Stimulated activated CD4-positive, alpha-beta T cell treated with anti-CD3 and anti-CD28 coated beads, Interleukin-4, amount 100 ng/mL, for 48 hours (primary cell): ENCODE measurements at regions not wholly inside any gene's neighbourhood (a gene's known extent, or its start where the extent isn't known, plus 50 kb on each side); places are given as distances from the start of the nearest gene placed in this dataset.

ENCODE experiments used
- DNase-seq, 2 donors: peaks; one replicate each; pipeline ENCODE4 v3.0.0-alpha.2; 2020; ENCODE audit warnings: low read depth in 2 of 2

DNA sequence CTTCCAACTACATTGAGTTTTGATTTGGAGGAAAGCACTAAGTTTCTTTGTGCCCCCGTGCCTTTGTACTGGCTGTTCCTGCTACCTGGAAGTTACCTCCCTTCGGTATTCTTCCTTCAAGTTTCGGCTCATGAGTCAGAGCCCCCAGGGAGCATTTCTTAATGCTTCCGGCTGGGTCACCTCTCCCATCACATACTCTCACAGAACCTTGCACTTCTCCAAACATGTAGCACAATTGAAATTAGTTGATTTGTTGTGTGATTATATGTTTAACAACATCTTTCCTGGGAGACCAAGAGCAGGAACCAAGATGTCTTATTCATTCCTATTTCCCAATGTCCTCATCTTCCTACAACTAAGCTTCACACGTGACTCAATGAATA lies 158.6 kb upstream of the CDH5 start:
- no peak for DNase-seq

DNA sequence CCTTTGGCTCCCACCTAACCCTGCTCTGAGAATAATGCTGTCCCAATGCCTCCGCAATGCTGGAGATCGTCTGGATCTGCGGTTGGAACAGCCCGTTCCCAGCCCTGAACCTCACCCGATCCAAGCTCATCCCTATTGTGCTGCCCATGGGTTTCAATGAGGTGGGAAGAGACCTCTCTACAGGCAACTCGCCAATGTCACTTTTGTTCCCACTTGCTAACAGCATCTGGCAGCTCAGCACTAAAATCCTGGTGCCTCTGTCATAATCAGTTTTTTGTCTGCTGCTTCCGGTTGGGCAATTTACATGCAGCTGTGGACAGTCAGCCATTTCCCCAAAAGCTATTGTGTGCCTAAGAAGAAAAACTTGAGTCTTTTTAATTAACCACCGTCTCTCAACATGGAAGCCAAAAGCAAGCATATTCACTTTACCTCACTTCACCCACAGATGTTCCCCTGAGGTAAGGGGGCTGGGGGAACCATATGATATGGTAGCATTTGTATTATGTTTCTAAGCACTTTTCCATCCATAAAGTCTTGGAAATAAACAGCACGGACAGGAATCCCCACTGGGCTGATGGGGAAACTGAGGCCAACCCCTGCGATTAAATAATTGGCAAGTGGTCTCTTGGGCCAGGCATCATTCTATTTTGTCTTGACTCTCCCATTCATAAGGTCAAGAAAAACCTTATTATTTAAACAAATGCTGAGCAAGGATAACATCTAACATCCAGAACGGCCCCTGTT lies 159.2 kb upstream of the CDH5 start:
- DNase-seq: no peak

DNA sequence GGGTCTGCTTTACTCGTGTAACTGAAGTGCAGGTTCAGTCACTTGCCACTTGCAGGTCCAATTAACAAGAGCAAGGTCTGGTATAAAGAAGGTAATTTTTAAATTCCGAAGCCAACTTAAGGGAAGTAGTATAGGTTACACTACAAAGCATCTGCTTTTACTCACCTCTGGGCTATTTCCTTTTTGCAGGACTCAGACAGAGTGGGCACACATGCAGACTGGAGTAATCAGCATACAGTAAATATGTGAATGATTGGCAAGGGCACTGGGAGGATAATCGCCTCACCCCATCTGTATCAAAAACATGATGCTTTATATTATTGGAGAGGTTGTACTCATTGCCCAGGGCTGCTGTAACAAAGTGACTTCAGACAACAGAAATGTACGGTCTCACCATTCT lies 160.1 kb upstream of the CDH5 start:
- no peak for DNase-seq

DNA sequence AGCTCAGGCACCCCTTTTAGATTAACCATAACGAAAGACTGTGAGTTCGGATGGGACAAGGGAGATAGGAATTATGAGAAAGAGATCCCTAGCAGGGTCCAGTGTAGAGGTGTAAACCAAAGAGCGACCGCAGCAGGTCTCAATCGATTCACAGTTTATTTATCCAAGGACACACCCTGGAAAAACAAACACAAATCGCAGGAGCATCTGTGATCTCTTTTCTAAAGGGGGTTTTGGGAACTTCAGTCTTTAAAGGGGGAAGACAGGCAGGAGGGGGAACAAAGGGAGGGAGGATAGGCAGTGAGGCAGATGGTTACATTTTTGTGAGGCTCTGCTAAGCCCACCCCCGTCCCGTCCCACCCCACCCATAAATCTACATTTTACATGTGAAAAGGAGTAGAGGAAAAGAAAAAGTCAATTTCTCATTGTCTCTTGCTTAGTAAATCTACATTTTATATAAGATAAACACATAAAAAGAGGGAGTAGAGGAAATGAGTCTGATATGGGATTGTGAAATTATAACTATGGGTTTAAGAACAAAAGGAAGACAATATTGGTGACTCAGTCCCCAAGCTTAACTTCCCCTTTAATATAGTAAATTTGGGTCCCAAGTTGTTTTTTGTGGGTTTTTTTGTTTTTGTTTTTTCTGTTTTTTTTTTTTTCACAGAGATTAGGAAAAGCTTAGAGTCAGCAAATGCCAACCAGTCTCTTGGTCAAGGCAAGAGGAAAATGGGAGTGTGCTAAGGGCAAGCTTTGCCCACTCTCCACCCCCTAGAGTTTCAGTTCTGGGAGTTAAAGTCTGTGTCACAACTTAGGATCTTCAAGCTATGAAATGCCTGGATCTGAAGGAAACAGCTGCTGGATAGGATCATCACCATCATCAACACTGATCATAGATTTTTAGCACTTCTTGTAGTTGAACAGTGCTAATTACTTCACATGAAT lies 160.9 kb upstream of the CDH5 start:
- no peak for DNase-seq

DNA sequence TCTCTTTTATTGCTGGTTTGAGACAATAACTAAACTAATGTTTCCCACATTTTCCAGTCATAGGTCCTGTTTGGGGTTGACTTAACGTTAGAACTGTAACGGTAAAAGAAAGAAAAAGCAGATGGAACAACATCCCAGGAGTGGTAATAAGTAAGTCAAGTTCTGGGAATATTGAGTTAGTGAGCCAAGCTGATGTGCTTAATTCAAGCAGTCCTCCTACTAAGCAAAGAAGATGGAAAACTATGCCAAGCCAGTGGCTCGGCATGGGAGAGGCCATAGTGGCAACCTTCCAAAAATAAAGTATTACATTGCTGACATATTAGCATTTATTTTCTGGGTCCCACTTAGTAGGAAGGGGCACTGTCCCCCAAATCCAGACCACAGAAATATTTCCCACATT lies 161.7 kb upstream of the CDH5 start:
- DNase-seq: no peak

DNA sequence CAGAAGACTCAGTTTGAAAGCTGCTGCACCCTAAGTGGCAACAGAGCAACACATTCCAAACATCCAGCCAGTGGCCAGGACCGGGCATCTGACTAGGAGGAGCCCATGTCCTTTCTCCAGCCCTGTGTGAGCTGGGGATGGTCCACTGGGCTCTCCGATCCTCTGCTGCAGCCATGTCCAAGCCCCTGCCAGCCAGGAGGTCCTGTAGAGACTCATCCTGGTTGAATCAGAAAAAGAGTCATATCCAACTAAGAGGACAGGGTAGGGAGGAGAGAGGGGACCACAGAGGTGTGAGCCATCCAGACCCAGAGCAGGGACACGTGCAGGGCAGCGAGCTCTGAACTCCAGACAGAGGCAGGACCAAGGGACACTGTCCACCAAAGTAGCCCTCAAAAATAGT lies 163.0 kb upstream of the CDH5 start:
- no peak for DNase-seq

DNA sequence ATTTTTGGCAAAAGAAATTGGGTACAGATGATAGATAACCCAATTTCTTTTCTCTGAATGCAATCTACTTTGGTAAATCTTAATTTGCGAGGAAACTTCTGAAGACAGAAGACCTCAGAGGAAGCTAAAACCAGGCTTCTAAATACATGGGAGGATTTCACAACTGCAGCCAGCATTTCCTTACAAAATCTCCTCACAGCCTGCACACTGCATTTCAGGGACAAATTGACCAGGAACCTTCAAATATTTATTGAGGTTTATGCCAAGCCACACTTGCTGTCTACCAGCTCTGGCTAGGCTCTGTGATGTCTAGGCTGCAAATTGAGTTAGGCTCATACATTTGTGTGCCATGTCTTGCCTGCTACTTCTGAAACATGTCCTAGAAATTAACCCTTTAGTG lies 167.3 kb upstream of the CDH5 start:
- DNase-seq: no peak

DNA sequence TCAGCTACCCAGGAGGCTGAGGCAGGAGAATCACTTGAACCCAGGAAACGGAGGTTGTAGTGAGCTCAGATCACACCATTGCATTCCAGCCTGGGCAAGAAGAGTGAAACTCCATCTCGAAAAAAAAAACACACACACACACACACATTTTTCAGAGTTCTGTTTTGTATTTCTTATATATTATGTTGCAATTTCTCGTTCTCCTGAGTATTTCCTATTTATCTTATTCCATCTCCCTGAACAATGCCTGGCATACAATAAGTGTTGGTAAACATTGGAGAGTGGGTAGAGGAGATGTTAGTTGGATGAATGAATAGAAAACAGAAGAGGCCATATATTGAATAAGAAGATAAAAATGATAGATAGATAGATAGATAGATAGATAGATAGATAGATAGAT lies 167.8 kb upstream of the CDH5 start:
- DNase-seq: no peak

DNA sequence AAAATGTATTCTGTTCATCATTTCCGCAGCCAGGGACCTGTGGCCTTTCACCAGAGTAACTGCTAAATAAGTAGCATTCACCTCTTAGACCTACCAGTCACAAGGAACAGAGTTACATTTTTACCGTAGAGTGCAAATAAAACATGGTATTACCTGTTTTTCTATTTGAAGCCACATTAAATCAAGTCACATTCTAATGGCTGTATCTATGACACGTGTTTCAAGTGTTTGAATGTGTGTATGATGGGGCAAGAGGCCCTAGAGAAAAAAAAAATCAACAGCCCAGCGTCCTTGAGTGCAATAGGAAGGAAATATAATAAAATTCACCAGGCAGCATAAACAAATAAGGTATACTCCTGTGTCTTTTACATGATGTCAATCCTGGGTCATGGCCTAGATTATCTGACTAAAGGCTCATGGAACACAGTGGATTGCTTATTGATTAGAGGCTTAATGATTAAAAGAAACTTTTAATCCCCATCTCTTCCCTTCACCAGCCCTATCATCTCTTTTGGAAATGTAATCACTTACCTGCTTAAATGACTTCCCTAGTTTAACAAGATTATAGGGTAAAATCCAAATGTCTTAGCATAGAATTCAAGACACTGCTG lies 168.7 kb upstream of the CDH5 start:
- DNase-seq: no peak

DNA sequence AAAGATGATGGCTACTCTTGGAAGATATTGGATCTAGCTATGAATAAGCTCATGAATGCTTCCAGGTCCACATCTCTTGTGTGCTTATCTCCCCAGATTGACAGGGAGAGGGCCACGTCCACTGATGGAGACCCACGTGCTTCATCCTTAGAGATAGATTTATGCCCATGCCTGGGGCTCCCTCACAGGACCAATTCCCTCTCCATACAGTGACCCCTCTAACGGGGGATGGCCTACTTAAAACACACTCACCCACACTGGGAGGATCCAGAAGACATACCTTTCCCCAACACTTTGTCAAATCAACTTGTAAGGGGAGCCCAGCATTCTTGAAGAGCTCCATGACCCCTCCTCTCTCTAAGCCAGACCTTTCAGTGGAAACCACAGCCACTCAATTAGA lies 169.7 kb upstream of the CDH5 start:
- no peak for DNase-seq

DNA sequence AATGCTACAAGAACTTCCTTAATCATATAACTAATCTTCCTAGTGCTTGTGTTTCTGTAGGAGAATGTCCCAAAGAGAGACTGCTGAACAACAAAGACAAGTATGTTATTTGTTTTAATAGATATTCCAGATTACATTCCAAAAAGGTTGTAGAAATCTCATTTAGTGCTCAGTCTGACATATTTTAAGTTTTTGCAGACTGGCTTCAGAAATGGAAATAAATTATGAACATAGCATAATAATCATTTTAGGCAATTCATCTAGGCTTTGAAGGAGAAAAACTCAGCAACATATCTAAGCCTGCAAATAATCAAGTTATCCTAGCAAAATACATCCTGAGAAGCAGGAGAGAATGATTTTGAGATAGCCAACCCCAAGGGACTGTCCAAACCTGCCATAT lies 171.6 kb upstream of the CDH5 start:
- DNase-seq: no peak

DNA sequence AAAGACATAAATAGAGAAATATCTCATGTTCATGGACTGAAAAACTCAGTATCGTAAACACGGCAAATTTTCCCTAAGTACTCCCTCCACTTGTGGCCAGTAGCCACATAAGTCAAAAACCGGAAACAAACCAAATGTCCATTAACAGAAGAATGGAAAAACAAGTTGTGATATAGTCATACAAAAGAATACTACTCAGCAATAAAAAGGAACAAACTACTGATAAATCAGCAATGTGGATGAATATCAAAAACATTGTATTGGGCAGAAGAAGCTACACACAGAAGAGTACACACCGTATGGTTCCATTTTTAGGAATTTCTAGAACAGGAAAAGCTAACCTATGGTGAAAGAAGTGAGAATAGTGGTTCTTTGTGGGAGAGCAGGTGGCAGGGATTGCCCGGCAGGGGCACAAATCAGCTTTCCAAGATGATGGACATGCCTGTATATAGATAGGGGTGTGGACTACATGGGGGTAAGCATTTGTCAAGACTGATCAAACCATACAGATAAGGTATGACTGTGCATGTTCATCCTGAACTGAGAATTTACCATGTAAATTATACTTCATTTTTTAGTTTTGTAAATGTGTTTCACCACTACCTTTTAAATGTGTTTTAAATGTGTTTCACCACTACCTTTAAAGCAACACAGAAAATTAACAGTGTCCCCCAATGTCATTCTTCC lies 172.8 kb upstream of the CDH5 start:
- DNase-seq: no peak

DNA sequence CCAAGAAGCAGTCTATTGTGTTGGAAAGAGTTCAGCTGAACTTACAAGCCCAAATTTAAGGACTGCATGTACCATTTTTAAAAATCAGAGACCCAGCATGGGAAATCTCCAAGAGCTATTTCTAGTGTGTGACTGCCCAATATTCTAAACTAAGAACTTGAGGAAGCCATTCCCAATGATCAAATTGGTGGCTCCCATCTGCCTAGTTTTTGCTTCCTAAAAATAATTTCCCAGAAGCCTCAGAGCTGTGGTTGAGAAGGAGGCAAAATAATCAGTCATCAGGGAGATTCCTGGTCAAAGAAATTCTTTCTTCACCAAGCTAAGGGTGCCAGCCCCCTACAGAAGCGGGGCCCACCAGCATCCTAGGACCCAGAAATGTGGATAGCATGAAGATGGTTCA lies 176.1 kb upstream of the CDH5 start:
- DNase-seq: no peak

DNA sequence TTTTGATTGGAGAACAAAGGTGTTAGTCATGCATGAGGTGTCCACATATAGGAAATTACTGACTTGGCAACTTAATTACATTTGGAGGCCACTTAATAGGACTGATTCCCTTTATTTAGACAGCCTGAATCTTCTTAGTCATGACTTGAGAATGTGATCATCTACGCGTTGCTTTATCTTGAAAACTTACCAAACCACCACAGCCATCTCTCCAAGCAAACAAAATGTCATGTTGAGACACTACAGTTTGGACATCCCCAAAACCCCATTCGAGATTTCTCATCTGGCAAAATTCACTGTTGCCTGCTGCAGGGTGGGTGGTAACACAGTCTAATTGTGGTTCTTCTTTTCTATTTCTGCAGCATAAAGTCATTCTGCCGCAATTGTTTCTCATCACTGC lies 176.5 kb upstream of the CDH5 start:
- DNase-seq: no peak

DNA sequence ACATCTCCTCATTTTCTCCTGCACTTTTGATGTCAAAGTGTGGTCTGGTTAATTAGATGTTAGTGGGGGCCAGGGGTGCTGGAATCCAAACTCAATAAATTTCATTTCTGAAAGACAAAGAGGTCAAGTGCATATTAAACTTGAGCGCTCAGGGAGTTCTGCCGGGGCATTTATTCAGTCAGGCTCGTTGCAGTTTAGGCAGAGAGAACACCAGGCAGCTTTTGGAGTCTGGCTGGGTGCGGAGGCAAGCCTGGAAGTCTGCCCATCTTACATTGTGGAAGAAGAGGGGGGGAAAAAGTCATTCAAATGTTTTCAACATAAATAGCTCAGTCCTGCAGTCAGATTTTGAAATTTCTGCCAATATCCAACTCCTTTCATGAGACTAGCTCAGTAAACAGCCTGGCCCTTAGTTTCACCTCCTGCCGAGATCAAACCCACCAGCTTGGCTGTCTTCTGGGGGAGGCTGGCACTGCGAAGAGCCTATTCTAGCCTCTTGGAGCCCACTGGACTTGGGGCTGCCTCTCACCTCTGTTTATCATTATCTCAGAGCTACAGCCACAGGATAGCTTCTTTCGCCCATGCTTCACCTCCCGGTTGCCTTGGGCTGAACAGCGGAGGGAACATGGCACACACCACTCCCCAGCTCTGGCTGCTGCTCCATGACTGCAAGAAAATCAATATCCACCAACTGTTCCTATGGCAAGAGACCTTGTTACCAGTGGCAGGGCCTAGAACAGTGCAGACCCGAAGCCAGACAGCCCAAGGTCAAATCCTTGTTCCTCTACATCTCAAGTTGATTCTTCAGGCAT lies 177.4 kb upstream of the CDH5 start:
- DNase-seq: no peak

DNA sequence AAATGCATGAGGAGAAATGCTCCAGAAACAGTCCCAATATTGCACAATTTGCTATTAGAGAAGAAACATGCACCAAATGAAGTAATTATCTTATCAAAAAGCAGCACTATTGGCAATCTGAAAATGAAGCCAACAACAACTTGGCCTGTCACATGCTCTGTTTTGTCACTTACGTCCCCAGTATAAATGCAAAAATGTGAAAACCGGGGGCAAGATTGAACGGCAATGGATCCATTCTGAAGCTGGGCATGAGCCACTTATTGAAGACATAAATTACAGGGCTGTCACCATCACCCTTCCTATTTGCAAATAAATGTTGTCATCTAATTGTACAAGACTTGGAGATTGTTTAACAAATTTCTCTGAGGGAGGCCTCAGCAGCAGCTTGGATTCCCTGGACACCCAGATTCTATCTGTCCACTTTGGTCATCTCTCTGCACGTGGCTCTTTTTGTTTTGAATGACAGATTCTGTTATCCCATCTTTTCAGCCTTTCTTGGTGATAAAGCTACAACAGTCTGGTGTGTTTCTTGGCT lies 180.2 kb upstream of the CDH5 start:
- no peak for DNase-seq

DNA sequence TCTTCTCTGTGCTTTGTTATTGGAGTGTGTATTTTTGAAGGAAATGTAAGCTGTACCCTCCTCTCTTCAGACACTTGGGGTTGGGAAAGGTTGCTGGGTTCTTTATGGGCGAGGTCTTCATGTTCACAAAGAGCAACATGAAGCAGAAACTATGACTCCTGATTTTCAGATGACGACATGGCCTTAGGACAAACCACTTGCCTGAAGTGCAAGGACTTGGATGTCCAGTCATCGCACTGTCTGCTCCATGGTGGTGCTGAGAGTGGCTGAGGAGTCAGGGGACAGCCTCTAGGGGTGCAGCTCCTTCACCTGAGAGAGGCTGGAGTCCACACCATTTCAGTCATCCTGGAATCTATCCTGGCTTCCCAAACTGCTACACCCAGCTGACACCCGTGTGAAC lies 183.9 kb upstream of the CDH5 start:
- no peak for DNase-seq

DNA sequence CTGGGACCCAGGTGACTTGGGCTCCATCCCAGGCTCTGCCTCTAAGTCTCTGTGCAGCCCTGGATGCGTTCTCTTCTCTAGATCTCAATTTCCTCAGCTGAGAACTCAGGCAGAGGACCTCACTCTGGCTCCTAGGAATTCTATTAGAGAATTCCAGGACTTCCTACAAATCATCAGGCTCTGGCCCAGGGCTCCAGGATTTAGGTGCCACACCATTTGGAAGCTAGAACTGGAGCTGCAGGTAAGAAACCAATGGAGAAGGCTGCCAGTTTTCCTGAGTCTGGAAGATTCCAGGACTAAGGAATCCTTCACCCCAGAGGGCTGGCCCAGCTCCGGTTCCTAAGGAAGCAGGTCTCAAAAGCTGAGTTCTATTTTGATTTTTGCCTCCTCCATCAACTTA lies 189.8 kb upstream of the CDH5 start:
- DNase-seq: no peak

DNA sequence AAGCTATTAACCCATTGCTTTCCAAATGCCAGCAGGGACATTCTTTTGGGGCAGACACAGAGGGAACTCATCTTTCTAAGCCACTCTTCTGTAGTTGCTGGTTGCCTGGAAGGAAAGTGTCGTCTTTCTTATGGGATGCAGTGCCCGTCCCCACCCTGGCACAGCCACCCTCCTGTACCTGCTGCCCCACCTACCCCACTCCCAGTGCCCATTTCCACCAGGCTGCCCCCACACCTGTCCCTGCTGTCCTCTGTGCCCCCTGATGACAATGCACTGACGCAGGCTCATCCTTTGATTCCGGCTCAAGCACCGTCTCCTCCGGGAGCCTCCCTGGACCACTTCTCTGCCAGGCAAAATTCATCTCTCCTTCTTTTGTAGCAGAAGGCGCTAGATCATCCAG lies 190.4 kb upstream of the CDH5 start:
- no peak for DNase-seq

DNA sequence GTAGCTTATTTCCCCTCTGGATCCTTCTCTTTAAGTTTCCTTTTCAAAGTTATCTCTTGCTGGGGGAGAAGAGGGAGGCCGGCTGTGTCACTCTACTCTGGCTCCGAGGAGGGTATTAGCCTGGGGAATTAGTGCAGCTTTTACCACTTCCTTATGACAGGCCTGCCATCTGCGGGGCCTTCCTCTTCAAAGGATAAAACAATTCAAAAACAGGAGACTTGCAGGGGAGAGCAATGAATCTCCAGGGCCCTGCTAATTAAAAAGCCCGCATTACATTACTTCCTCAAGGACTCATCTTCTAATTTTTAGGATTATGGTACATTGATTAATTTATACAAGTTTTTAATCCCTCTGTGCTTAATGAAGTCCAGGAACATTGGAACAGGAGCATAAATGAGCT lies 190.9 kb upstream of the CDH5 start:
- DNase-seq: no peak

DNA sequence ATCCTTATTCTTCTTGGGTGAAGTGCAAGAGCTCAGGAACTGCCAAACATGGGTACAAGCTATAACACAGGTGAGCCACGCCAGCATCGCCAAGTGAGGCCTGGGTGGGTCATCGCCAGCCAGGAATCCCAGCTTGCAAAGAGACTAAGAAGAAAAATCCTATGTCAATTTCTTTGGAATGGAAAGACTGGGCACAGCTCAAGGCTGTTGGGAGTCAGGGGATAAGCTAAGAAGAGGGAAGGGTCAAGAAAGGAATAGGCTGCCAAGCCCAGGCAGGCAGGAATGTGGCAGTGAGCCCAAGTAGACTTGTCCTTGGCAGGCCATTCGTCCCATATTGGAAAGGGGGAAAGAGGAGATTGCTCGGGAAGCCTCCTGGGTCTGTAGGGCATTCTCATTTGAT lies 191.4 kb upstream of the CDH5 start:
- DNase-seq: no peak
